Stimulated activated CD4-positive, alpha-beta T cell treated with anti-CD3 and anti-CD28 coated beads, Interleukin-1b, Interleukin-23, amount 100 ng/mL, for 48 hours (primary cell): ENCODE measurements at regions not wholly inside any gene's neighbourhood (a gene's known extent, or its start where the extent isn't known, plus 50 kb on each side); places are given as distances from the start of the nearest gene placed in this dataset.
"Not testable (repeated sequence)": the region's sequence is repeated elsewhere in the genome, so short reads cannot be mapped to it uniquely, and the experiment has no call there.

Experiments
- DNase-seq: peaks from one replicate; pipeline ENCODE4 v3.0.0-alpha.2; 2020

DNA sequence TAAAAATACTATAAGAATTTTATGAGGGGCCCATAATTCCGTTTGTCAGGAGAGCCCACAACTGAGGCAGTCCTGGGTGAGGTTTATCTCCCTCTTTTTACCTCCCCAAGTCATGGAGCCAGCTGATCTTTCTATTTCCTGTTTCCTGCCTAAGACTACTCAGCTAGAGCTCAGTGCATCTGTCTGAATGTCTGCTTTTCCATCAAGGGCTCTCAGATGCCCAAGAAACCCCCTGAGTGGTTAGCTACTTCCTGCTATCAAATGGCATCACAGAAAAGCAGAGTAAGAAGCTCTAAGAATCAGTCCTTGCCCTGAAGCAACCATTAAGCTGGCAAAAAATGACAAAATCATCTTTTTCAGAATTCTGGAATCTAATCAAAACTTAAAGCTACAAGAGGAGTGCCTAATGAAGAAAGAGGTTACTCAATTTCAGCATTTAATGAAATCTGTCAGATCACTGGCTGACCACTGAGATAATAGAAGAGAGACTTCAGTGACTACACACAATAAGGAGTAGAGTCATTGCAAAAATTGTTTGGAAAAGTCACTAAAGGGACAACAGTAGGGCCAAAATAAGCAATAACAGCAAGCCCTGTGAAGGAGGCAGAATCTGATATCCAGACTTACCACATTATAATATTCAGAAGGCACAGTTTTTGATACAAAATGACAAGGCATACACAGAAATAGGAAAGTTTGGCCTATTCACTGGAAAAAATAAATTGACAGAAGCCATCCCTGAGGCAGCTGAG is 150.1 kb downstream of the CYB561 start:
- DNase-seq: no peak

DNA sequence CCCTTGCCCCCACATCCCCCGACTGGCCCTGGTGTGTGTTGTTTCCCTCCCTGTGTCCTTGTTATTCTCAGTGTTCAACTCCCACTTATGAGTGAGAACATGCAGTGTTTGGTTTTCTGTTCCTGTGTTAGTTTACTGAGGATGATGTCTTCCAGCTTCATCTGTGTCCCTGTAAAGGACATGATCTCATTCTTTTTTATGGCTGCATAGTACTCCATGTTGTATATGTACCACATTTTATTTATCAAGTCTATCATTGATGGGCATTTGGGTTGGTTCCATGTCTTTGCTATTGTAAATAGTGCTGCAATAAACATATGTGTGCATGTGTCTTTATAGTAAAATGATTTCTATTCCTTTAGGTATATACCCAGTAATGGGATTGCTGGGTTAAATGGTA is 147.2 kb downstream of the CYB561 start:
- DNase-seq: not testable (repeated sequence)

DNA sequence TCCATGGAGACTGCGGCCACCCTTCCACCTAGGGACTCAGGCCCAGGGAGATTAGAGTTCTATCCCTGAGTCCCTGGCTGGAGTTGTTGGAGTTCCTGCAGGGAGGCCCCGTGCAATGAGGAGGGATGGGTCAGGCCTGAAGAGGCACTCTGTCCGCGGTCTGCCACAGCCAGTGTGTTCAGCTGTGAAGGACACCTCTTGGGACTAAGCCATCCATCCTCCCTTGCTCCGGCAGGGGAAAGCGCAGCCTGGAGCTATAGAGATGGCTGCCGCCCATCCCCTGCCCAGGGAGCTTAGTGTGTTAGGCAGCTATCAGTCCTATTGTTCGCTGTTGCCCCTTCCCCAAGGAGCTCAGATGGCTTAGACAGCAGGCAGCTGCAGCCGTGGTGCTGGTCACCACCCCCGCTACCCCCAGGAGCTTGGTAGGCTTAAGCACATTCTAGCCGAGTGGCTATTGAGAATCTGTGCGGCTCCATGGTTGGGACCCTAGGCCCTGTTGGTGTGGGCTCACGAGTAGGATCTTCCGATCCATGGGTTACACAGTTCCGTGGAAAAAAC is 141.3 kb downstream of the CYB561 start:
- no peak for DNase-seq

DNA sequence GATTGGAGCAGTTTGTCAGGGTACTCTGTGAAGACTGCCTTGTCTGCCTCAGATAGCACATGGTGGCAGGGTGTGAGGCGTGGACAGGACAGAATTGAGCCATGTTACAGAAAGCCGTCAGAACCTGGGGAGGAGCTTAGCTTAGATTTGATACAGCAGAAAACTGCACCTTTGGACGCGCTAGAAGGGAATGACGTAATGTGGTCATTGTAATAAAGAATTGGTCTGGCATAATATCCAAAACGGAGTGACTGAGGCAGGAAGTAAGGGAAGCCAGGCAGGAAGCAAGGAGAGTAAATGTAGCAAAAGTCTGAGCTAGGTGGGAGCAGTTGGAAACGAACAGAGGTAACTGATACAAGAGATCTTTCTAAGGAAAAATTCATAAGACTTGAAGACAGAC is 140.2 kb downstream of the CYB561 start:
- no peak for DNase-seq

DNA sequence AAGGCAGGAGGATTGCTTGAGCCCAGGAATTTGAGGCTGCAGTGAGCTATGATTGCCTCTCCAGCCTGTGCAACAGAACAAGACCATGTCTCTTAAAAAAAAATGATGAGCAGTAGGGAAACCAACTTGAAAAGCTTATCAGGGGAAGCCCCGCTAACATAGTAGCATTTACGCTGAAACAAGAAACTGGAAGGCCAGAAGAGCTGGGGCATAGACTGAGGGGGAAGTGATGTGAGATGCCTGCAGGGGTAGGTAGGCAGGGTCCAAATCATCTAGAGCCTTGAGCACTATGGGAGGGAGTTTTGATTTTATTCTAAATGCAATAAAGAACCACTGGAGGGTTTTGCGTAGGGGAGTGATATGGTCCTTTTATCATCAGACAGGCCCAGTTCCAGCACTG is 139.3 kb downstream of the CYB561 start:
- DNase-seq: no peak

DNA sequence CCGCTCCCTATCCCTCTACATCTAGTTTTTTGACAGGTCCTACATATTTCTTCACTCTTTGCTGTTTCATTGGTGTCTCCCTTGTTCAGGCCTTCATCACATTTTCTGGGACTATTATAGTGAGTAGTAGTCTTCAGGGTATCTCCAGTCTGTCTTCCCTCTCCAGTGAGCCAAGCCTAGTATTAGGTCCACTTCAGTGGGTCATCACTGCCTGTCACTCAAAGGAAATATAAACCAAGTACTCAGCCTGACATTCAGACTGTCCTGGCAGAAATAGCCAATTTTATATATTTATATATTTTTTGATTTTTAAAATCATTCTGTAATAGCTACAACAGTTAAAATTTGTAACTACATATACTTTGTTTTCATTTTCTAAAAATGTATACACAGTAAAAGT is 137.8 kb downstream of the CYB561 start:
- DNase-seq: no peak

DNA sequence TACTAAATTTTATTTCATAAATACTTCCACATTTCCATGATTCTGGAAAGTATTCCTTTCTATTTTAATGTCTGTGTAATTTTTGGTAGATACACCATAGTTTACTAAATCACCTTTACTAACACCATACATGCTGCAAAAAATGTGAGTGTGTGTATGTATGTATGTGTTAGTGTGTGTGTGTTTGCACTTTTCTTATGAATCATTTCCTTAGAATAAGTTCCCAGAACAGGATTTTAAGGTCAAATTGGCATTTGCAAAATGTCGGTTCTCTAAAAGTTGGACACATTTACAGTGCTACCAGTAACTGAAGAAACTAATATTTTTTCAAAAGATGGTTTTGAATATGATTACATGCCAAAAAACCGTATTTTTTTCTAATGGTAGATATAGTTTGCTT is 137.1 kb downstream of the CYB561 start:
- DNase-seq: no peak

DNA sequence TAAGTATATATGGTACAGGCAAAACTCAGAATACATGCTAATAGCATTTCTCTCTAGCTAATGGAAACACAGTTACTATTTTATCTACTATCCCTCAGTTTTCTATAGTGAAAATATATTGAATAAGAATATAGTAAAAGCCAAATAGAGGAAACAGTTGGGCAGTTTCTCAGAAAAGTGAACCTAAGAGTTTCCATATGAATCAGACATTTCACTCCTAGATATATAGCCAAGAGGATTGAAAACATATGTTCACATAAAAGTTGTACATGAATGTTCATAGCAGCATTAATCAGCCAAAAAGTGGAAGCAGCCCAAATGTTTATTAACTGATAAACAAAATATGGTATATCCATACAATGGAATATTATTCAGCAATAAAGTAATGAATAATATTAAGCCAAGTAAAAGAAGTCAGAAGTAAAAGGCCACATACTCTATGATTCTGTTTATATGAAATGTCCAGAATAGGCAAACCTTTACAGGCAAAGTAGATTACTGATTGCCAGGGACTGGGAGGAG is 134.6 kb downstream of the CYB561 start:
- no peak for DNase-seq

DNA sequence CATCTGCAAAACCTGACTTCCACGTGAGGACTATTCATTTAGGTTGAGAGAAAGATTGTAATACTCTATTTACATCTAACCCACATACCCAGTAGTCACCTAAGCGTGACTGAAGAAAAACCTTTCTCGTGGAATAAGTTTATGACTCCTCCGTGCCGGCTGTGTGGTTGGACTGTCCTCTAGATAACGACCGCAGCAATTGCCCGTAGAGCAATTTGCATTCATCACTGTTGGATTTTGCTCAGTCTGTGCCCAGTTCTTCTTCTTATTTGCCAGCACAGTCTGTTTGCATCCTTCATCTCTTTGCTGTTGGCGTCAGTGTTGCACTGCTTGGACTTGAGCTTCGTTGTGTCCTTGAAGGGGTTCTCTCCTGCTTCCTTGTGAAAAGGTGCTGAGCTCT is 131.3 kb downstream of the CYB561 start:
- DNase-seq: no peak

DNA sequence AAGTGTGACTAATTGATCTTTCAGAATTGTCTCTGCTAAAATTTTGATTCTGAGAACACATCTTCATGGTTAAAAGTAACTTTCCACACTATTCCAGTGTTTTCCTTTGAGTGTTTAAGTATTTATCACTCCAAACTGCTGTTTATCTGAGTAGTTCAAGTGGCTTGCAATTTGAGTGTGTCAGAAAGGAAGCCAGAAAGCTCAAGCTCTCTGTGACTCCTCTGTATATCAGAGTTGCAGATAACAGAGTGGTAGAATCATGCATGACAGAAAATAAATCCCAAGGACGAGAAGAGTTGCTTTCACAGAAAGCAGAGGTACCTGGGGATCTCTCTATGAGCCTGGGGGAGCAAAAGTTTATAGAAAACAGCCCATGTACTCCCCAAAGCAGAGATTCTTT is 130.0 kb downstream of the CYB561 start:
- DNase-seq: no peak

DNA sequence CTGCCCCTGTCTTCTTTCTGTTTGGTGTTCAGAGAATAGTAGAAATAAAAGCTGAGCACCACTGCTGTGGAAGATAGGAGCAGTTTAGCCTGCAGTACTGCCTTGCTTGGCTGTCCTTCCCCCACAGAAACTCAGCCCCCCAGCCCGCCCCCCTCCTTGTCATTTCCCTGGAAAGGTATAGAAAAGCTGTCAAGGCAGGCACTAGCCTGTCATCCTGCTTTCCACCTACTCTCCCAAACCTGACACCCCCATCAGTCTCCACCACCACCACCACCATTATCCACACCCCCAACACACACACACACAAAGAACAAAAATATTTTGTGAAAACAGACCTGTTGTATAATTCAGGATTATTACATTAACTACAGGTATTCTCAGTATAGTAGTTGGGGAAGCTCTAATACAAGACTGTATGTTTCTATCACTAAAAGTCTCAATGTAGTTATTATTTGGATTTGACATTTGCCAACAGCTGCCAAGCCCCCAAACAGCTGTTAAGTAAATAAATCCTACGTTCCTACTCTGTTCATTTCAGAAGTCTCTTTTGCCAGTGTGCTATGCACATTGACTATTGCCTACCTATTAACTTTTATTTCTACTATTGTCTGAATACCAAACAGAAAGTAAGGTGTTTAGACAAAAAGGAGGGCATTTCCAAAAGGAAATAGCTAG is 128.8 kb downstream of the CYB561 start:
- DNase-seq: no peak

DNA sequence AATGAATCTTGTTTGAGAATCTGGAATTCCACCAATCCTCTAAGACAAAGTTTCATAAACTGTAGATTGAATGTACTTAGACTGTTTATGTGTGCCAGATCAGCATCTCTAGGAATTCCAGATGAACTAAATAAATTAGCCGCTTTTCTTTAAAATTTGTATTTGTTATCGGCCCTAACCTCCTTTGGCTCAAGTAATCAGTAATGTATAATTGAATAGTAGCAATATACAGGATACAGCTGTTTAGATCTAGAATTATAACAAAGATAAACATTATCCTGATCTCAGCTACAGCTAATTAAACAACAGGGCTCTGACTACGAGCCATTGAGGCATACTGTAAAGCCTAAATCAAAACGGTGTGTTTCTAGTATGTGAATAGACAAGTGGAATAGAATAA is 120.3 kb downstream of the CYB561 start:
- no peak for DNase-seq

DNA sequence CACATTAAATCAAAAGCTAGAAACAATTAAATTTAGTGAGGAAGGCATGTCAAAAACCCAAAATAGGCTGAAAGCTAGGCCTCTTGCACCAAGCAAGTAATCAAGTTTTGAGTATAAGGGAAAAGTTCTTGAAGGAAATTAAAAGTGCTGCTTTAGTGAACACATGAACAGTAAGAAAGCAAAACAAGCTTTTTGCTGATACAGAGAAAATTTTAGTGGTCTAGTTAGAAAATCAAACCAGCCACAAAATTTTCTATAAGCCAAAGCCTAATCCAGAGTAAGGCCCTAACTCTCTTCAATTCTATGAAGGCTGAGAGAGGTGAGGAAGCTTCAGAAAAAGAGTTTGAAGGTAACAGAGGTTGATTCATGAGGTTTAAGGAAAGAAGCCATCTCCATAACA is 116.2 kb downstream of the CYB561 start:
- no peak for DNase-seq

DNA sequence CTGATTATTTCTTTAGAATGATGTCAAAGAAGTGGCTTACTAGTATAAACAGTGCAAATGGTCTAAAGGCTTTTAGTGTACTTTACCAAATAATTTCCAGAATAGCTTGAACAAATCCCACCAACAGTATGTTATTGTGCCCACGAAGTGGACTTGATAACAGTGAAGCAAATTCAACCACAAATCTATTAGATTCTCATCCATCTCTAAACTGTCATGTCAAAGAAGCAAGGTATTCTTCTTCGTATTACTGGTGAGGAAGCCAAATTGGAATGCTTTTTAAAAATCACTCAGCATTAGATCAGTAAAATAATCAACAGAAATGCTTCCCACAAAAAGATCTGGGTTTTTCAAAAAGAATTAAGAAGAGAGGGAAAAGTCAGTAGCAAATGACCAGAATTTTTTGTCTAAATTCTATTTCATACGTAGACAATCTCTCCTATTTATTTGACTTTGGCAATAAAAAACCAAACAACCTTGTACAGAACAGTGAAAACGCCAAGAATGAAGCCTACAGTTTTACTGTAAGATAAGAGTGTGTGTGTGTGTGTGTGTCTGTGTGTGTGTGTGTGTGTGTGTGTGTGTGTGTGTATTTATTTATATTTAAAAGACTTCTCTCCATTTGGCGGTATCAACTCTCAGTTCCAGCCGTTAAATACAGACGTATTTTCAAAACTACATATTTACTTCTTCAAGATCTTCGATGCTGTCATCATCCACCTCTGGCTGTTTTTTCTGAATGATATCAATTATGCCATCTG is 114.6 kb downstream of the CYB561 start:
- no peak for DNase-seq

DNA sequence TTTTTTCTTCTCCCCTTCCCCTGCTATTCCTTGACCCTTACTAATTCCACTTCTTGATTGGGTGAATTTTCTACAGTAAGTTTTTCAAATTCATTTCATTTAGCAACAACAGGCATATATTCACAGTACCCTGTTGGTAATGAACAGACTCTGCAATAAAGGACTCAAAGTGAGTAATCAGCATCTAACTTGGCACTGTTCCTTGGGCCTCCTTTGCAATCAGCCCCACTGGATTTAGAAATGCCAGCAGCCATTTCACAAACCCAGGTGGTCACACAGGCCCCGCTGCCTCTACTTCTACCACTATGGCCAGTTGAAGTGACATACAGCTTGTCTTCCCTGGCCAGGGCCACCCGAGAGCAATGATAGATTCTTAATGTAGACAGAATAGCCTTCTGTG is 113.8 kb downstream of the CYB561 start:
- no peak for DNase-seq

DNA sequence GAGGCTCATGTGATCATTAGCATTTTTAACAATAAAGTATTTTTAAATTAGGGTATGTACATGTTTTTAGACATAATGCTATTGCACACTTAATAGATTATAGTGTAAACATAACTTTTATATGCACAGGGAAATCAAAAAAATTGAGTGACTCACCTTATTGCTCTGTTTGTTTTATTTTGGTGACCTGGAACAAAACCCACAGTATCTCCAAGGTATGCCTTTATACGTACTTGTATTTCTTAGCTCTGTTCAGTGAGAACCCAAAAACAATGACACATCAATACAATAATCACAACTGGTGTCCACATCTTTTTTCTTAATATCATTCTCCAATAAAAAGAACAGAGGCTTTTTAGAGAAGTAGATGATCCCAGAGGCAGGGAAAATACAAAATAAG is 112.2 kb downstream of the CYB561 start:
- DNase-seq: no peak

DNA sequence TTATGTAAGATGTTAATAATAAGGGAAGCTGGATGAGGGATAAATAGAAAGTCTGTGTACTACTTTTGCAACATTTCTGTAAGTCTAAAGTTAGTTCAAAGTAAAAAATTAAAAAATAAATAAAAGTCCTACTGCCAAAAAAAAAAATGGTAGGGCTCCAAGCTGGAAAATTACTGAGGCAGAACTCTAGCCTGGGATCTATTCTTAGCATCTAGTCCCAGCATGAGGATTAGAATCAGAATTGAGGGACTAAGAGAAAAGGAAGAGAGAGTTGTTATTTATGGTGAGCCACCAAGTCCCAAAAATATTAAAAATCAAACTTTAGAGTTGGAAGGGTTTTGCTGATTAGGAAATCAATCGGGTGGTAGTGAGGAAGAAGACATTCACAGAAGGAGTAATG is 110.3 kb downstream of the CYB561 start:
- no peak for DNase-seq

DNA sequence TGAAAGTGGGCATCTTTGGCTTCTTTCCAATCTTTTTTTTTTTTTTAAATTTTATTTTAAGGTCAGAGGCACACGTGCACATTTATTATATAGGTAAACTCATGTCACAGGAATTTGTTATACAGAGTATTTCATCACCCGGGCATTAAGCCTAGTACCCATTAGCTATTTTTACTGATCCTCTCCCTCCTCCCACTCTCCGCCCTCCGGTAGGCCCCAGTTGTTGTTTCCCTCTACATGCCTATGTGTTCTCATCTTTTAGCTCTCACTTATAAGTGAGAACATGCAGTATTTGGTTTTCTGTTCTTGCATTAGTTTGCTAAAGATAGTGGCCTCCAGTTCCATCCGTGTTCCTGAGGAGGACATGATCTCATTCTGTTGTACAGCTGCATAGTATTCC is 108.5 kb downstream of the CYB561 start:
- no peak for DNase-seq

DNA sequence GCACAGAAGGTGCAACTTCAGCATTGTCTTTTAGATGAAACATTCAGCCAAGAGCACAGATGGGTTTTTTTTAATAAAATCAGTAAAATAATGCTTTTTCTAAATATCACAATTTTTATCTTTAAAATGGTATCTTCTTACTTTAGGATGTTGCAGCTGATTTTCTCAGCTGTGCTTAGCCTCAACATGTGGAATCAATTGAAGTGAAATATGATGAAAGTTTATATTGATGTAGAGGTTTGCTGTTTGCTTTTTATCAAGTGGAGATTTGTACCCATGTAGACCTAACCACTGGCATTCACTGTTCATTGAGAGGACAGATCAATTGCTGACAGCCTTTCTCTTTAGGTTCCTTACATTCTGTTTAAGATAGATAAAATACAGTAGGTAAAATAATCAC is 107.8 kb downstream of the CYB561 start:
- no peak for DNase-seq

DNA sequence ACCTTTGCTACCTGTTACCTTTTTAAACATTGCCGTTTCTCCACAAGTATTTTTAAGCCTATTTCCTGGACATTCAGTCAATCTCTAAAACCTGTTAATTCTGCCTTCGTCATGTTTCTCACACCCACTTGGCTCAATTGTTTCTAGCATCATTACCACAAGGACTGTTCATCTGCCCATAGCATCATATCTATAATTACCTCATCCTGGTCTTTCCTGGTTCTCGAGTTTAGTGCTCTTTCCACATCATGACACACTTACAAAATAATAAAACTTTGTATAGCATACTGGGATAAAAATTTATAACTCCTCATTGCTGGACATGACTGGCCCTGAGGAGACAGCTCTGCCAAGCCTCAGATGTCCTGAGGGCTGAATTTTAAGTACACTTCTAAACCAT is 104.8 kb downstream of the CYB561 start:
- no peak for DNase-seq

DNA sequence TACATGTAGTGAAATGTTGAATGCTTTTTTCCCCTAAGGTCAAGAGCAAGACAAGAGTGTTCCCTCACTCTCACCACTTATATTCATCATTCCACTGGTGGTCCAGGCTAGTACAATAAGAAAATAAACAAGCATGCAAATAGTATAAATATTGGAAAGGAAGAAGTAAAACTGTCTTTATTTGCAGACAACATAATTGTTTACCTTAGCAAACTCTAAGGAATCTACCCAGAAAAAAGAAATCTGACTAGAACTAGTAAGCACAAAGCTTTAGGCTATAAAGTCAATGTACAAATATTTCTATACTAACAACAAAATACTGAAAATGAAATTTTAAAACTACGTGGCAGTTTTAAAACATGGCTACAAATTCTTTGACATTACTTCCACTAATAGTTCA is 101.7 kb downstream of the CYB561 start:
- no peak for DNase-seq

DNA sequence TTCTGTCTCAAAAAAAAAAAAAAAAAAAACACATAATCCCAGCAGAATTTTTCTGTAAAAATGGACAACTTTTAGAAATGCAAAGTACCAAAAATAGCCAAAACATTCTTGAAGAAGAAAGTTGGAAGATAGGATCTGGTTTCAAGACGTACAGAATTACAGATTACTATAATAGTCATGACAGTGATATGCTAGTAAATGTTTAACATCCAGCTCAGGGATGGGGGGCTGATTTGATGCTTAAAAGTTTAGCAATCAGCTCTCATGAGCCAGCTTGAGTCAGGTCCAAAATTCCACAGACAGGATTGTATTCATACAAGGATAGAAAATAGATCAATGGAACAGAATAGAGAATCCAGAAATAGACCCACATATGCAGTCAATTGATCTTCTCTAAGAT is 100.5 kb downstream of the CYB561 start:
- no peak for DNase-seq

DNA sequence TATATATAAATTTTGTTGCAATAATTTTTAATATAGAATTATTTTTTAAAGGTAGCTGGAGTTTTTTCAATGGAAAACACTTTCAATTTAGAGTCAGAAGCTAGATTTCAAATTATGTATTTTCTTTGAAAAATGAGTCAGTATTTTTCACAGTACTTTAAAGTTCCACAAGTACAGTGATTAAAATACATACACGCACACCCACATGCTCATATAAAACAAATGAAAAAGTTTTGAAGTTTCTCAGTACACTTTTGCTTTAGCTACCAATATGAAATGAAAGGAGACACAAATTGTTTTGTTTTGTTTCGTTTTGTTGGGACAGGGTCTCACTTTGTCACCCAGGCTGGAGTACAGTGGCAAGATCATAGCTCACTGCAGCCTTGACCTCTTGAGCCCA is 98.6 kb downstream of the CYB561 start:
- no peak for DNase-seq
